ENCODE measurements at regions not wholly inside any gene's neighbourhood (a gene's known extent, or its start where the extent isn't known, plus 50 kb on each side); places are given as distances from the start of the nearest gene placed in this dataset.

GRCh38 chr13:24039621-24040475, 120.7 kb upstream of the SPATA13 start:
- Histone ChIP-seq H3K9me1 (ENCODE audit: control insufficient read depth, extremely low read depth, insufficient read depth, low read length) (no peaks in the 10 kb centered on the region), H4K20me1 (ENCODE audit: control insufficient read depth, extremely low read depth, insufficient read depth, low read length) (no peaks in the 10 kb centered on the region), H3K27me3 (ENCODE audit: control insufficient read depth, extremely low read depth, insufficient read depth, low read length) (peaks cover 3% of the 10 kb centered on the region), H3K4me1 (ENCODE audit: control insufficient read depth, extremely low read depth, insufficient read depth, low read length) (no peaks in the 10 kb centered on the region), H2AFZ (ENCODE audit: control insufficient read depth, low read length) (no peak overlapping the region), H3K4me3 (ENCODE audit: control insufficient read depth in 2 of 3, extremely low read depth in 1 of 3, insufficient read depth in 2 of 3, low read depth in 1 of 3, low read length in 3 of 3) (no peak overlapping the region), H3K9me3 (ENCODE audit: control insufficient read depth, low read depth, low read length) (no peaks in the 10 kb centered on the region), H3K27ac (ENCODE audit: control insufficient read depth, insufficient read depth, low read length) (no peak overlapping the region), H3K9ac (ENCODE audit: control insufficient read depth, extremely low read depth, insufficient read depth, low read length) (no peak overlapping the region), H3K79me2 (ENCODE audit: control insufficient read depth, insufficient read depth, low read length) (no peaks in the 10 kb centered on the region), H3K4me2 (ENCODE audit: control insufficient read depth, extremely low read depth, insufficient read depth, low read depth, low read length) (no peak overlapping the region), H3K36me3 (ENCODE audit: control insufficient read depth in 2 of 2, extremely low read depth in 1 of 2, insufficient read depth in 2 of 2, low read length in 2 of 2) (no peaks in the 10 kb centered on the region)
- TF ChIP-seq EZH2 (IDR thresholded peaks at IDR 0.05; ENCODE audit: low read length), result no peak
- TF ChIP-seq CTCF (optimal IDR thresholded peaks at IDR 0.05 in 1 of 3, IDR thresholded peaks at IDR 0.05 in 1 of 3, conservative IDR thresholded peaks at IDR 0.05 in 1 of 3; ENCODE audit: extremely low read depth in 1 of 3, insufficient read depth in 2 of 3, low read length in 3 of 3), result no peak
- no peak for DNase-seq (ENCODE audit: low read depth, low spot score)
- dilution Hi-C loops (cut with MboI; ENCODE audit: extremely low pct_ligation_motif_present, low sequenced_read_pairs), result loop anchor here (25.0 kb wide), 1 partner anchor 172 kb away; no protein-coding TSS in a partner anchor
- FAIRE-seq, result no peak

- TF ChIP-seq CTCF (optimal IDR thresholded peaks at IDR 0.05 in 1 of 3, IDR thresholded peaks at IDR 0.05 in 1 of 3, conservative IDR thresholded peaks at IDR 0.05 in 1 of 3; ENCODE audit: extremely low read depth in 1 of 3, insufficient read depth in 2 of 3, low read length in 3 of 3) (no peak), EZH2 (IDR thresholded peaks at IDR 0.05; ENCODE audit: low read length) (no peak)
- Histone ChIP-seq H3K4me2 (ENCODE audit: control insufficient read depth, extremely low read depth, insufficient read depth, low read depth, low read length) (no peak overlapping the region), H3K79me2 (ENCODE audit: control insufficient read depth, insufficient read depth, low read length) (no peaks in the 10 kb centered on the region), H3K4me3 (ENCODE audit: control insufficient read depth in 2 of 3, extremely low read depth in 1 of 3, insufficient read depth in 2 of 3, low read depth in 1 of 3, low read length in 3 of 3) (no peak overlapping the region), H3K27me3 (ENCODE audit: control insufficient read depth, extremely low read depth, insufficient read depth, low read length) (peaks cover 3% of the 10 kb centered on the region), H3K36me3 (ENCODE audit: control insufficient read depth in 2 of 2, extremely low read depth in 1 of 2, insufficient read depth in 2 of 2, low read length in 2 of 2) (no peaks in the 10 kb centered on the region), H3K9ac (ENCODE audit: control insufficient read depth, extremely low read depth, insufficient read depth, low read length) (no peak overlapping the region), H3K27ac (ENCODE audit: control insufficient read depth, insufficient read depth, low read length) (no peak overlapping the region), H3K4me1 (ENCODE audit: control insufficient read depth, extremely low read depth, insufficient read depth, low read length) (no peaks in the 10 kb centered on the region), H3K9me1 (ENCODE audit: control insufficient read depth, extremely low read depth, insufficient read depth, low read length) (no peaks in the 10 kb centered on the region), H4K20me1 (ENCODE audit: control insufficient read depth, extremely low read depth, insufficient read depth, low read length) (no peaks in the 10 kb centered on the region), H3K9me3 (ENCODE audit: control insufficient read depth, low read depth, low read length) (no peaks in the 10 kb centered on the region), H2AFZ (ENCODE audit: control insufficient read depth, low read length) (no peak overlapping the region)
- dilution Hi-C loops (cut with MboI; ENCODE audit: extremely low pct_ligation_motif_present, low sequenced_read_pairs), result loop anchor here (25.0 kb wide), 1 partner anchor 171 kb away; no protein-coding TSS in a partner anchor
- FAIRE-seq (no peak), DNase-seq (ENCODE audit: low read depth, low spot score) (no peak)
Observed at GRCh38 chr13:24040835-24041234, 119.7 kb upstream of the SPATA13 start.
